ENCODE measurements at regions not wholly inside any gene's neighbourhood (a gene's known extent, or its start where the extent isn't known, plus 50 kb on each side); places are given as distances from the start of the nearest gene placed in this dataset.

DNA sequence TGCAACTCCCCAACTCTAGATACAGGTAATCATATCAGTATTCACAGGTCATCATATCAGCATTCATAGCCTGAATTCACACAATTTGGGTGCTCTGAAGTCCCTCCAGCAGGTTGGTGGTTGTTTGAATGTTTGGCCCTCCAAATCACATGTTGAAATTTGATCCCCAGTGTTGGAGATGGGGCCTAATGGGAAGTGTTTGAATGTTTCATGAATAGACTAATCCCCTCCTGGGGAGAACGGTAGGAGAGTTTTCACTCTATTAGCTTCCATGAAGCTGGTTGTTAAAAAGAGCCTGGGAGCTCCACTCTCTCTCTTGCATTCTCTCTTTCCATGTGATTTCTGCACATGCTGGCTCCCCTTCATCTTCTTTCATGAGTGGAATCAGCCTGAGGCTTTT lies 288.6 kb upstream of the PCDH9 start:
- TF ChIP-seq, protein P1, sequence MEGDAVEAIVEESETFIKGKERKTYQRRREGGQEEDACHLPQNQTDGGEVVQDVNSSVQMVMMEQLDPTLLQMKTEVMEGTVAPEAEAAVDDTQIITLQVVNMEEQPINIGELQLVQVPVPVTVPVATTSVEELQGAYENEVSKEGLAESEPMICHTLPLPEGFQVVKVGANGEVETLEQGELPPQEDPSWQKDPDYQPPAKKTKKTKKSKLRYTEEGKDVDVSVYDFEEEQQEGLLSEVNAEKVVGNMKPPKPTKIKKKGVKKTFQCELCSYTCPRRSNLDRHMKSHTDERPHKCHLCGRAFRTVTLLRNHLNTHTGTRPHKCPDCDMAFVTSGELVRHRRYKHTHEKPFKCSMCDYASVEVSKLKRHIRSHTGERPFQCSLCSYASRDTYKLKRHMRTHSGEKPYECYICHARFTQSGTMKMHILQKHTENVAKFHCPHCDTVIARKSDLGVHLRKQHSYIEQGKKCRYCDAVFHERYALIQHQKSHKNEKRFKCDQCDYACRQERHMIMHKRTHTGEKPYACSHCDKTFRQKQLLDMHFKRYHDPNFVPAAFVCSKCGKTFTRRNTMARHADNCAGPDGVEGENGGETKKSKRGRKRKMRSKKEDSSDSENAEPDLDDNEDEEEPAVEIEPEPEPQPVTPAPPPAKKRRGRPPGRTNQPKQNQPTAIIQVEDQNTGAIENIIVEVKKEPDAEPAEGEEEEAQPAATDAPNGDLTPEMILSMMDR (IDR thresholded peaks at IDR 0.05), result no peak
- no peak for TF ChIP-seq POLR2A (IDR thresholded peaks at IDR 0.05)
